Renal cortex interstitium (tissue), 11 donors: ENCODE measurements at regions not wholly inside any gene's neighbourhood (a gene's known extent, or its start where the extent isn't known, plus 50 kb on each side); places are given as distances from the start of the nearest gene placed in this dataset.
"Not testable (repeated sequence)": the region's sequence is repeated elsewhere in the genome, so short reads cannot be mapped to it uniquely, and the experiment has no call there.

ENCODE experiments used
- DNase-seq, 11 donors: peaks; one replicate each; pipeline ENCODE4 v3.0.0-alpha.2; 2013; ENCODE audit warnings: low read depth in 9 of 11, low spot score in 4 of 11; ENCODE audit errors: extremely low read depth in 1 of 11

- no peak for DNase-seq
Measured at GRCh38 chr14:51337520-51337919, 97.5 kb downstream of the TMX1 start.

- no peak for DNase-seq
Measured at GRCh38 chr14:51341338-51341737, 101.3 kb downstream of the TMX1 start.

- DNase-seq = no peak
Measured at GRCh38 chr14:51342226-51342625, 102.2 kb downstream of the TMX1 start.

GRCh38 chr14:51351997-51352396 lies 112.0 kb downstream of the TMX1 start:
- DNase-seq = no peak

- no peak for DNase-seq
Measured at GRCh38 chr14:51353901-51354300, 113.9 kb downstream of the TMX1 start.

- no peak for DNase-seq
Measured at GRCh38 chr14:51354846-51355245, 114.8 kb downstream of the TMX1 start.

- no peak for DNase-seq
Measured at GRCh38 chr14:51356381-51356780, 116.3 kb downstream of the TMX1 start.

GRCh38 chr14:51357250-51357649 lies 117.2 kb downstream of the TMX1 start:
- no peak for DNase-seq

GRCh38 chr14:51360592-51360991 lies 120.5 kb downstream of the TMX1 start:
- DNase-seq = no peak

- DNase-seq = no peak
Measured at GRCh38 chr14:51365241-51365965, 125.4 kb downstream of the TMX1 start.

- DNase-seq = not testable (repeated sequence)
Measured at GRCh38 chr14:51366460-51366859, 126.4 kb downstream of the TMX1 start.

- DNase-seq = not testable (repeated sequence)
Measured at GRCh38 chr14:51366866-51367599, 127.0 kb downstream of the TMX1 start.

- no peak for DNase-seq
Measured at GRCh38 chr14:51367600-51367931, 127.5 kb downstream of the TMX1 start.

GRCh38 chr14:51368721-51369163 lies 128.7 kb downstream of the TMX1 start:
- no peak for DNase-seq

- no peak for DNase-seq
Measured at GRCh38 chr14:51369814-51370213, 129.8 kb downstream of the TMX1 start.

- no peak for DNase-seq
Measured at GRCh38 chr14:51370758-51371386, 130.8 kb downstream of the TMX1 start.

GRCh38 chr14:51377186-51377585 lies 137.1 kb downstream of the TMX1 start:
- DNase-seq = not testable (repeated sequence)

- no peak for DNase-seq
Measured at GRCh38 chr14:51382506-51382905, 142.5 kb downstream of the TMX1 start.

GRCh38 chr14:51386411-51386810 lies 146.4 kb downstream of the TMX1 start:
- no peak for DNase-seq

GRCh38 chr14:51386983-51387735 lies 147.1 kb downstream of the TMX1 start:
- no peak for DNase-seq
